ENCODE measurements at regions not wholly inside any gene's neighbourhood (a gene's known extent, or its start where the extent isn't known, plus 50 kb on each side); places are given as distances from the start of the nearest gene placed in this dataset.
"Not testable (repeated sequence)": the region's sequence is repeated elsewhere in the genome, so short reads cannot be mapped to it uniquely, and the experiment has no call there.

- DNase-seq (ENCODE audit: low read depth), result no peak
Measured at GRCh38 chr5:1731091-1731639, 68.5 kb downstream of the MRPL36 start.

GRCh38 chr5:1730487-1730847, 69.2 kb downstream of the MRPL36 start:
- DNase-seq (ENCODE audit: low read depth), result no peak

GRCh38 chr5:1729641-1730486, 69.8 kb downstream of the MRPL36 start:
- no peak for DNase-seq (ENCODE audit: low read depth)

- no peak for DNase-seq (ENCODE audit: low read depth)
Measured at GRCh38 chr5:1728846-1729245, 70.8 kb downstream of the MRPL36 start.

- DNase-seq (ENCODE audit: low read depth), result no peak
Measured at GRCh38 chr5:1727571-1727970, 72.1 kb downstream of the MRPL36 start.

- DNase-seq (ENCODE audit: low read depth), result no peak
Measured at GRCh38 chr5:1726956-1727355, 72.7 kb downstream of the MRPL36 start.

- DNase-seq (ENCODE audit: low read depth), result no peak
Measured at GRCh38 chr5:1726469-1726865, 73.2 kb downstream of the MRPL36 start.

- no peak for DNase-seq (ENCODE audit: low read depth)
Measured at GRCh38 chr5:1725641-1726468, 73.8 kb downstream of the MRPL36 start.

- DNase-seq (ENCODE audit: low read depth), result no peak
Measured at GRCh38 chr5:1724822-1725602, 74.6 kb downstream of the MRPL36 start.

GRCh38 chr5:1723957-1724821, 75.4 kb downstream of the MRPL36 start:
- DNase-seq (ENCODE audit: low read depth), result no peak

- no peak for DNase-seq (ENCODE audit: low read depth)
Measured at GRCh38 chr5:1723476-1723875, 76.2 kb downstream of the MRPL36 start.

- DNase-seq (ENCODE audit: low read depth), result no peak
Measured at GRCh38 chr5:1722877-1723276, 76.8 kb downstream of the MRPL36 start.

GRCh38 chr5:1720396-1721110, 79.1 kb downstream of the MRPL36 start:
- DNase-seq (ENCODE audit: low read depth), result no peak

GRCh38 chr5:1719860-1720259, 79.8 kb downstream of the MRPL36 start:
- DNase-seq (ENCODE audit: low read depth), result no peak

- DNase-seq (ENCODE audit: low read depth), result no peak
Measured at GRCh38 chr5:1718669-1719068, 81.0 kb downstream of the MRPL36 start.

GRCh38 chr5:1710091-1710490, 89.5 kb downstream of the MRPL36 start:
- DNase-seq (ENCODE audit: low read depth), result not testable (repeated sequence)

GRCh38 chr5:1709171-1709803, 90.3 kb downstream of the MRPL36 start:
- DNase-seq (ENCODE audit: low read depth), result no peak

GRCh38 chr5:1708592-1709141, 91.0 kb downstream of the MRPL36 start:
- no peak for DNase-seq (ENCODE audit: low read depth)

GRCh38 chr5:1707467-1707866, 92.2 kb downstream of the MRPL36 start:
- DNase-seq (ENCODE audit: low read depth), result no peak

- no peak for DNase-seq (ENCODE audit: low read depth)
Measured at GRCh38 chr5:1706428-1706827, 93.2 kb downstream of the MRPL36 start.

All from CMK (cell line).